Activated CD4-positive, alpha-beta T cell treated with anti-CD3 and anti-CD28 coated beads, Interleukin-2, Interleukin-4, amounts not matched to agents 100 ng/mL and 50 ng/mL, durations not matched to agents 16 hours and 8 hours (primary cell): ENCODE measurements at regions not wholly inside any gene's neighbourhood (a gene's known extent, or its start where the extent isn't known, plus 50 kb on each side); places are given as distances from the start of the nearest gene placed in this dataset.
"Not testable (repeated sequence)": the region's sequence is repeated elsewhere in the genome, so short reads cannot be mapped to it uniquely, and the experiment has no call there.

Experiments
- DNase-seq: peaks from one replicate; pipeline ENCODE4 v3.0.0-alpha.2; 2020; ENCODE audit warnings: low spot score

- peak; percentile 2 for DNase-seq
These were observed 196.2 kb upstream of the ALG10 start for GRCh38 chr12:33825986-33826602.

- no peak for DNase-seq
These were observed 194.0 kb upstream of the ALG10 start for GRCh38 chr12:33828326-33828725.

- no peak for DNase-seq
These were observed 192.2 kb upstream of the ALG10 start for GRCh38 chr12:33830070-33830469.

GRCh38 chr12:33832900-33833299 lies 189.4 kb upstream of the ALG10 start:
- DNase-seq: no peak

GRCh38 chr12:33834672-33835071 lies 187.6 kb upstream of the ALG10 start:
- DNase-seq: no peak

GRCh38 chr12:33876618-33877017 lies 145.7 kb upstream of the ALG10 start:
- DNase-seq: no peak

- DNase-seq: no peak
These were observed 129.9 kb upstream of the ALG10 start for GRCh38 chr12:33892425-33892824.

- not testable (repeated sequence) for DNase-seq
These were observed 101.8 kb upstream of the ALG10 start for GRCh38 chr12:33920460-33920859.

GRCh38 chr12:33926095-33926494 lies 96.2 kb upstream of the ALG10 start:
- no peak for DNase-seq

GRCh38 chr12:33937669-33938068 lies 84.6 kb upstream of the ALG10 start:
- not testable (repeated sequence) for DNase-seq

GRCh38 chr12:33942172-33942571 lies 80.1 kb upstream of the ALG10 start:
- DNase-seq: no peak

GRCh38 chr12:33944703-33945437 lies 77.4 kb upstream of the ALG10 start:
- DNase-seq: no peak

GRCh38 chr12:33945438-33945784 lies 76.9 kb upstream of the ALG10 start:
- DNase-seq: no peak

- not testable (repeated sequence) for DNase-seq
These were observed 56.1 kb upstream of the ALG10 start for GRCh38 chr12:33966219-33966618.

- DNase-seq: no peak
These were observed 54.5 kb upstream of the ALG10 start for GRCh38 chr12:33967760-33968159.
